ENCODE measurements at regions not wholly inside any gene's neighbourhood (a gene's known extent, or its start where the extent isn't known, plus 50 kb on each side); places are given as distances from the start of the nearest gene placed in this dataset.
A peak's percentile ranks its signal among the peaks of the same experiment; 100 is the strongest.

GRCh38 chr13:80473695-80474094, 132.8 kb upstream of the SPRY2 start:
- DNase-seq, result no peak
- peaks cover 20% of the 10 kb centered on the region for H3K4me1 ChIP-seq
- no peaks in the 10 kb centered on the region for H3K36me3 ChIP-seq
- no peak overlapping the region for H3K27ac ChIP-seq
- H3K4me3 ChIP-seq, result no peak overlapping the region
- no peaks in the 10 kb centered on the region for H3K27me3 ChIP-seq
- peak; percentile 75 for ATAC-seq
- no peaks in the 10 kb centered on the region for H3K9me3 ChIP-seq
- intact Hi-C loops (cut with DNase I), result no loop called here
- TF ChIP-seq CTCF (IDR thresholded peaks at IDR 0.05), result no peak

DNA sequence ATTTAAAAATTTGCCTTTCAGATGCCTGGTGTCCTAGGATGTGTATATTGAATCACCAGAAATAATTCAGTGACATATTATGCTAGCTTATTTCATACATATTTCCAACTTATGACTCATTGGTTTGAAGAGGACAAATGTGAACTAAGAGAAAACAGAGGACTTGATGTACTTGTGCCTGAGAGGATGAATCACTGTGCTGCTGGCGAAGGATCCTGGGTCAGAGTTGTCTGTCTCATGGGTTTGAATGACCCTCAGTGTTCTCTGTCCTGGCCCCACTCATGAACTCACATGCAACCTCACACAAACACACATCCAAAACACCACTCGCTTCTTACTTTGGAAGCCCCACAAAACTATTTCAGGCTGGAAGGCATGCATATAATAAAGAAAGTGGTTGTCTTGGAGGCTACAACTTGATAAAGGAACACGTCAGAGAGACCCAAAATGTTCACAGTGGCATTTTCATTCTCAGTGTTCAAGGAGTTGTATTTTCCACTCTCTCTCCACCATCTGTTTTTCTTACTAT, 129.0 kb upstream of the SPRY2 start:
- TF ChIP-seq CTCF (IDR thresholded peaks at IDR 0.05), result no peak
- Histone ChIP-seq H3K9me3 (no peaks in the 10 kb centered on the region), H3K27me3 (no peaks in the 10 kb centered on the region), H3K27ac (peak overlapping the region; percentile 82), H3K4me1 (peaks cover 24% of the 10 kb centered on the region), H3K36me3 (no peaks in the 10 kb centered on the region), H3K4me3 (no peak overlapping the region)
- DNase-seq (no peak), ATAC-seq (peak; percentile 94)
- intact Hi-C loops (cut with DNase I), result no loop called here

DNA sequence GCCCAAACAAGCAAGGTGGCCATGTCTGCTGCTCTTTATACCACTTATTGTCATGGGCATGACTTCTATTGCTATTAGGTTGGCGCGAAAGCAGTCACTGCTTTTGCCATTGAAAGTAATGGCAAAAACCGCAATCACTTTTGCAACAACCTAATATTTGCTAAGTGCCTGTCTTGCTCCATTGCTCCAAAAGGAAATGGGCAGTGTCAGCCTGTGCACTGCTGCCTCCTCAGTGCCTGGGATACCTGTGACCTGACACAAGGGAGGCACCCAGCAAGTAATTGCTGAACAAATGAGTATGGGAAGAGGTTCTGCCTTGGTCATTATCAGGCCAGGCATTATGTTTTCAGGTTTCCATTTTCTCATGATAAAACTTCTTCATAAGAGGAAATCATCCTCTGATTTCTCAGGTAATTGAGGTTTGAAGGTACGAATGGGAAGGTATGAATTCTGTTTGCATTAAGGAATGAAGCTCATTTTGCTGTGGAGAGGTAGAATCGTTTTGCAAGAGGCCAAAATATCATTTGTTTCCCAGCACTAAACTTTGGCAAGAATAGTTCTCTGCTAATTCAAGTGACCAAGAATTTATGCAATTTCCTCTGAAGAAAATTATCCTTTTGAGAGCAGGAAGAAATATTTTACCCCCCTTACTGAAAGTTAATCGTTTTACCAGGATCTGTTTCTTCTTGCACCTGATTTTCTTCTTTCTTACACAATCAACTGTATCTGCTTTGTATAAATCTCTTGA, 128.4 kb upstream of the SPRY2 start:
- no peaks in the 10 kb centered on the region for H3K36me3 ChIP-seq
- peak; percentile 60 for ATAC-seq
- intact Hi-C loops (cut with DNase I), result no loop called here

GRCh38 chr13:80465321-80465720, 124.4 kb upstream of the SPRY2 start:
- no peak overlapping the region for H3K27ac ChIP-seq
- ATAC-seq (no peak), DNase-seq (no peak)
- H3K4me3 ChIP-seq, result no peak overlapping the region
- H3K4me1 ChIP-seq, result peaks cover 15% of the 10 kb centered on the region
- H3K27me3 ChIP-seq, result no peaks in the 10 kb centered on the region
- intact Hi-C loops (cut with DNase I), result no loop called here
- no peaks in the 10 kb centered on the region for H3K9me3 ChIP-seq
- H3K36me3 ChIP-seq, result no peaks in the 10 kb centered on the region
- no peak for TF ChIP-seq CTCF (IDR thresholded peaks at IDR 0.05)

More for the DNA sequence above, 128.4 kb upstream of the SPRY2 start:
- no peaks in the 10 kb centered on the region for H3K27me3 ChIP-seq
- H3K4me3 ChIP-seq, result no peak overlapping the region
- peak overlapping the region; percentile 82 for H3K27ac ChIP-seq
- TF ChIP-seq CTCF (IDR thresholded peaks at IDR 0.05), result no peak
- no peaks in the 10 kb centered on the region for H3K9me3 ChIP-seq
- peaks cover 24% of the 10 kb centered on the region for H3K4me1 ChIP-seq
- no peak for DNase-seq

- H3K27me3 ChIP-seq, result no peaks in the 10 kb centered on the region
- ATAC-seq (no peak), DNase-seq (no peak)
- no peak overlapping the region for H3K27ac ChIP-seq
- TF ChIP-seq CTCF (IDR thresholded peaks at IDR 0.05), result no peak
- H3K4me1 ChIP-seq, result peaks cover 5% of the 10 kb centered on the region
- intact Hi-C loops (cut with DNase I), result no loop called here
- H3K9me3 ChIP-seq, result no peaks in the 10 kb centered on the region
- no peaks in the 10 kb centered on the region for H3K36me3 ChIP-seq
- no peak overlapping the region for H3K4me3 ChIP-seq
Observed at GRCh38 chr13:80463673-80464352, 122.9 kb upstream of the SPRY2 start.
